ENCODE measurements at regions not wholly inside any gene's neighbourhood (a gene's known extent, or its start where the extent isn't known, plus 50 kb on each side); places are given as distances from the start of the nearest gene placed in this dataset.

DNA sequence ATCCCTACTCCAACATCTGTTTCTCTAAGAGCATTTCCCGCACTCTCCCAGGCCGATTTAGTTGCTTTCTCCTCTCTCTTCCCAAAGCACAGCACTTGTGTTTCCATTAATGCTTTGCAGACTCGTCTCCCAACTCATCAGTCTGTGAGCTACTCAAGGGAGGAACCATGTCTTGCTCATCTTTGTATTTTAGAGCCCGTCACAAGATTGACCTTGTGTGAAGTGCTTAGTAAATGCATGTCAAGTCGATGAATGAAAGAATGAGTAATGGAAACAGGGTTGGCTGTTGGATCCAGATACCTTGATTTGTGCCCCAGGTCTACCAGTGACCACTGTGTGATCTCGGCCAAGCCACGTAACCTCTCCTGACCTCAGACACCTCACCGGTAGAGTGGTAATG lies 99.3 kb downstream of the KLF4 start:
- DNase-seq (ENCODE audit: extremely low spot score, unreplicated experiment), result no peak
- Mint-ChIP-seq H3K4me1 (ENCODE audit: unreplicated experiment) (peaks cover 7% of the 10 kb centered on the region), H3K27ac (ENCODE audit: unreplicated experiment) (no peak overlapping the region), H3K36me3 (ENCODE audit: unreplicated experiment) (no peaks in the 10 kb centered on the region), H3K9me3 (ENCODE audit: unreplicated experiment) (no peaks in the 10 kb centered on the region), H3K27me3 (ENCODE audit: unreplicated experiment) (peaks cover 45% of the 10 kb centered on the region), H3K4me3 (ENCODE audit: unreplicated experiment) (no peak overlapping the region)
- TF ChIP-seq, protein P1, sequence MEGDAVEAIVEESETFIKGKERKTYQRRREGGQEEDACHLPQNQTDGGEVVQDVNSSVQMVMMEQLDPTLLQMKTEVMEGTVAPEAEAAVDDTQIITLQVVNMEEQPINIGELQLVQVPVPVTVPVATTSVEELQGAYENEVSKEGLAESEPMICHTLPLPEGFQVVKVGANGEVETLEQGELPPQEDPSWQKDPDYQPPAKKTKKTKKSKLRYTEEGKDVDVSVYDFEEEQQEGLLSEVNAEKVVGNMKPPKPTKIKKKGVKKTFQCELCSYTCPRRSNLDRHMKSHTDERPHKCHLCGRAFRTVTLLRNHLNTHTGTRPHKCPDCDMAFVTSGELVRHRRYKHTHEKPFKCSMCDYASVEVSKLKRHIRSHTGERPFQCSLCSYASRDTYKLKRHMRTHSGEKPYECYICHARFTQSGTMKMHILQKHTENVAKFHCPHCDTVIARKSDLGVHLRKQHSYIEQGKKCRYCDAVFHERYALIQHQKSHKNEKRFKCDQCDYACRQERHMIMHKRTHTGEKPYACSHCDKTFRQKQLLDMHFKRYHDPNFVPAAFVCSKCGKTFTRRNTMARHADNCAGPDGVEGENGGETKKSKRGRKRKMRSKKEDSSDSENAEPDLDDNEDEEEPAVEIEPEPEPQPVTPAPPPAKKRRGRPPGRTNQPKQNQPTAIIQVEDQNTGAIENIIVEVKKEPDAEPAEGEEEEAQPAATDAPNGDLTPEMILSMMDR (IDR thresholded peaks at IDR 0.05), result no peak

DNA sequence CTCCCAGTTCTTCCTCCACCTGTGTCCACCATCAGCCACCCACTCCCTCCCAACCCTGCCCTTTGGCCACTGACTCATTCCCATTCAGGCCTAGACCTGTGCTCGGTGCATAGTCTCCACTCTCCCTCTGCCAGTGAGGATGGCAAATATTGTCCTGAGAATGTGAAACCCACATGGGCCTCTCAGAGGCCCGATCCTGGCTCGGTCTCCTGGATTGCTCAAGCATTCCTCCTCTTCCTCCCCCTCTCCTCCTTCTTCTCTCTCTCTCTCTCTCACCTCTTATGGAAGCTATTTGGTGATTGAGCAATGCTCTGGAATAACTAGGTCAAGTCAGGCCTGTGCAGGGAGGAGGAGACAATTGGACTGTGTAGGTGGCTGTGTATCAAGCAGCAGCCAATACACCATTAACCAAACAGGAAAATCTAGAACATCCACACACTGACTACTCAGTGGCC lies 99.9 kb downstream of the KLF4 start:
- Mint-ChIP-seq H3K27ac (ENCODE audit: unreplicated experiment) (no peak overlapping the region), H3K4me3 (ENCODE audit: unreplicated experiment) (no peak overlapping the region)

DNA sequence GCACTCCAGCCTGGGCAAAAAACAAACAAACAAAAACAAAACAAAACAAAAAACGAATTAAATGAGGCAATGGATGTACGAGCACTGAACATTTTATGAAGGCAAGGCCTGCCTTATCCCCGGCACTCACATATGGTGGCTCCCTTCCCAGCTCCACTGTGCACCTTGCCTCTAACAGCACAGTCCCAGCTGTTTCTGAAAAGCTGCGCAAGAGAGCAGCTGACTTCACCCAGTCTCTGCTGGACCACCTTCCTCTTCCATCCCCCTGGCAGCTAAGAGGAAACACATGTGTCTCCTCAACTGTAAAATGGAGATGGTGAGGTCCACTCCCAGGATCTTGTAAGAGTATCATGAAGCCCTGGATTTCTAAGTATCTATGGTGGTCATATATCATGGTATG lies 100.7 kb downstream of the KLF4 start:
- H3K27ac Mint-ChIP-seq (ENCODE audit: unreplicated experiment), result no peak overlapping the region
- peaks cover 51% of the 10 kb centered on the region for H3K27me3 Mint-ChIP-seq (ENCODE audit: unreplicated experiment)
- no peak for DNase-seq (ENCODE audit: extremely low spot score, unreplicated experiment)
- peaks cover 3% of the 10 kb centered on the region for H3K4me1 Mint-ChIP-seq (ENCODE audit: unreplicated experiment)
- no peaks in the 10 kb centered on the region for H3K36me3 Mint-ChIP-seq (ENCODE audit: unreplicated experiment)
- no peak overlapping the region for H3K4me3 Mint-ChIP-seq (ENCODE audit: unreplicated experiment)
- H3K9me3 Mint-ChIP-seq (ENCODE audit: unreplicated experiment), result no peaks in the 10 kb centered on the region
- TF ChIP-seq, protein P1 (IDR thresholded peaks at IDR 0.05), result no peak

More for the DNA sequence above, 99.9 kb downstream of the KLF4 start:
- peaks cover 7% of the 10 kb centered on the region for H3K4me1 Mint-ChIP-seq (ENCODE audit: unreplicated experiment)
- H3K27me3 Mint-ChIP-seq (ENCODE audit: unreplicated experiment), result peaks cover 49% of the 10 kb centered on the region
- H3K36me3 Mint-ChIP-seq (ENCODE audit: unreplicated experiment), result no peaks in the 10 kb centered on the region
- no peaks in the 10 kb centered on the region for H3K9me3 Mint-ChIP-seq (ENCODE audit: unreplicated experiment)
- DNase-seq (ENCODE audit: extremely low spot score, unreplicated experiment), result no peak
- TF ChIP-seq, protein P1 (IDR thresholded peaks at IDR 0.05), result no peak

DNA sequence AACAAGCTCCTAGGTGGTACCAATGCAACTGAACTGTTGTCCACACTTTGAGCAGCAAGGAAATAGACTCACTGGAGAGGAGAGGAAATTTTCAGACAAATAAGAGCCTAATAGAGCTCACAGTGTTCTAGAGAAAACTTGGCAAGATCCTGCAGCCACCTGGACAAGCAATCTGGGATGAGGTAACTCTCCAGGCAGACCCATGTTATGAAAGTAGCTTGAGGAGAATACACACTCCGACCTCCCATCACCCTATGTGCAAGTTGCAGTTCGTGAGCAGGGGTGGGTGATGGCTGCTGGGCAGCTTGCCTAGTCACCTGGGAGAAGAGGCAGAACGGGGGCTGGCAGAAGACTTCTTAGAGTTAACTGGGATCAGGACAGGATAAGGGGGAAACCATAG lies 102.2 kb downstream of the KLF4 start:
- no peaks in the 10 kb centered on the region for H3K36me3 Mint-ChIP-seq (ENCODE audit: unreplicated experiment)
- H3K9me3 Mint-ChIP-seq (ENCODE audit: unreplicated experiment), result no peaks in the 10 kb centered on the region
- H3K27ac Mint-ChIP-seq (ENCODE audit: unreplicated experiment), result no peak overlapping the region
- TF ChIP-seq, protein P1 (IDR thresholded peaks at IDR 0.05), result no peak
- H3K4me1 Mint-ChIP-seq (ENCODE audit: unreplicated experiment), result peaks cover 3% of the 10 kb centered on the region
- no peak overlapping the region for H3K4me3 Mint-ChIP-seq (ENCODE audit: unreplicated experiment)
- peaks cover 58% of the 10 kb centered on the region for H3K27me3 Mint-ChIP-seq (ENCODE audit: unreplicated experiment)
- no peak for DNase-seq (ENCODE audit: extremely low spot score, unreplicated experiment)

DNA sequence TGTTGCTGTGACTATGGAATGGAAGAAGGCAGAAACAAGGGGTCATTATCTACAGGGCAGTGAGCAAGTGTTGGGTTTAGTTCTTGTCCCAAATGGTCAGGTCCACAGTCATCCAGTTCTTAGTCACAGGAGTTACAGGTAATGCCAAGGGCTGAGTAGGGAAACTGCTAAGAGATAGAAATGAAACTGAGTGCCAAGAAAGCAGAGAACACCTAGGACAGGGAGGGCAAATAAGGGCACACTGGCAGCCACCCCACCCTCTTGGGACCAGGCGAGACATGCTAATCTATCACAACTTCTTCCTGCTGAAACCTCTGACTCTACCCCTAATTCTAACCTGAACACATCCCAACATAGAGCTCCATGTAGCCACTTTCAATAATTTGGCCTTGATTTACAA lies 103.2 kb downstream of the KLF4 start:
- Mint-ChIP-seq H3K36me3 (ENCODE audit: unreplicated experiment) (no peaks in the 10 kb centered on the region), H3K27me3 (ENCODE audit: unreplicated experiment) (peaks cover 57% of the 10 kb centered on the region), H3K27ac (ENCODE audit: unreplicated experiment) (no peak overlapping the region), H3K4me3 (ENCODE audit: unreplicated experiment) (no peak overlapping the region), H3K4me1 (ENCODE audit: unreplicated experiment) (peaks cover 3% of the 10 kb centered on the region), H3K9me3 (ENCODE audit: unreplicated experiment) (no peaks in the 10 kb centered on the region)
- TF ChIP-seq, protein P1 (IDR thresholded peaks at IDR 0.05), result no peak
- DNase-seq (ENCODE audit: extremely low spot score, unreplicated experiment), result no peak

All from osteocyte (in vitro differentiated cells).